GM19023 (cell line): ENCODE measurements at regions not wholly inside any gene's neighbourhood (a gene's known extent, or its start where the extent isn't known, plus 50 kb on each side); places are given as distances from the start of the nearest gene placed in this dataset.

Source experiments
- ATAC-seq: cut with Tn5 transposase; IDR thresholded peaks from one replicate; pipeline ENCODE4 v1.9.1; 2021; ENCODE audit warnings: mild to moderate bottlenecking, moderate library complexity; ENCODE audit not compliant: unreplicated experiment

GRCh38 chr1:4085546-4085945 is 185.5 kb upstream of the C1orf174 start:
- ATAC-seq, result no peak

GRCh38 chr1:4086085-4086850 is 186.2 kb upstream of the C1orf174 start:
- no peak for ATAC-seq

- ATAC-seq, result no peak
Observed at GRCh38 chr1:4086921-4087320, 186.8 kb upstream of the C1orf174 start.

DNA sequence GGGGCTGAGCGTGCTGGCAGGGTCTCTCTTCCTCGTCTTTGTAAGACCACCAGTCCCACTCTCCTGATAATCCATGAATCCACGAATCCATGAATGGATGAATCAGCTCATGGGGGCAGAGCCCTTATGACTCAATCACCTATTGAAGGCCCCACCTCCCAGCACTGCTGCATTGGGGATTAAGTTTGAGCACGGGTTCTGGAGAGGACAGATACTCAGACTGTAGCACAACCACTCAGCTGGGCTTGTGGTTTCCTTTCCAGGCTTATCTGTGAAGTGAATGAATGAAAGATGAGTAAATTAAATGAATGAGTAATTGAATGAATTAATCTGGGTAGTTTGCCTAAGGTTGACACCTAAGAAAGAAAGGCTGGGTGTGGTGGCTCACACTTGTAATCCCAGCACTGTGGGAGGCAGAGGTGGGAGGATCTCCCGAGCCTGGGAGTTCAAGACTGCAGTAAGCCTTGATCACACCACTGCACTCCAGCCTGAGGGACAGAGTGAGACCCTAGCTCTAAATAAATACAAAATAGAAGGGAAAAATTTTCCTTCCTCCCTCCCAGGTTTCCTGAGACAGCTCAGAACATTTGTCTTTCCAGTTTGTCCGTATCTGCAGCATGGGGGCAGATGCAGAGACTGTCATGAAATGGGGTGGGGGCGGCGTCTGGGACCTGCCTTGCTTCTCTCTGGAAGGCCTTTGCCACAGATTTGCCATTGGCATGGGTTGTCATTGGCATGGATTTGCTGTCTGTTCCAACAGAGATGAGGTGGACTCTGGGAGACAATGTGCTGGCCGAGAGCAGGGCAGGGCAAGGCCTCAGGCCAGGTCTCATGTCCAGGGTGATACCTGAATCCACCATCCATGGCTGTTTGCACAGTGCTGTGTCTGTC is 187.7 kb upstream of the C1orf174 start:
- ATAC-seq, result no peak

DNA sequence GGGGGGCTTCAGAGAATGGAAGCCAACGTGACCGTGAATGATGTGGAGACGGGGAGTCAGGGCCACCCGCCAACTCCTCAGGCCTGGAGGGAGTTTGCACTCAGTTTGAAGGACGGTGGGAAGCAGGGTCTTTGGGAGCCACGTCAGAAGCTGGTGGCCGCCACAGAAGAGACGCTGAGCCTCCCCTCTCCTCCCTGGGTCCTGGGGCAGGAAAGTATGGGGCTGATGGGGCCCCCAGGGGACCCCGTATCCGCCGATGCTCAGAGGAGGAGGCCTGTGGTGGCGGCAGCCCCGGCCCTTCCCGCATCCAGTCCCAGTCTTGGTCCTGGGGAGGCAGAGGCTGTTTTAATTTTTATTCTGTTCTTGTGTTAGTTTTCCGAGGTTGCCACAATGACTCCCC is 188.6 kb upstream of the C1orf174 start:
- no peak for ATAC-seq

DNA sequence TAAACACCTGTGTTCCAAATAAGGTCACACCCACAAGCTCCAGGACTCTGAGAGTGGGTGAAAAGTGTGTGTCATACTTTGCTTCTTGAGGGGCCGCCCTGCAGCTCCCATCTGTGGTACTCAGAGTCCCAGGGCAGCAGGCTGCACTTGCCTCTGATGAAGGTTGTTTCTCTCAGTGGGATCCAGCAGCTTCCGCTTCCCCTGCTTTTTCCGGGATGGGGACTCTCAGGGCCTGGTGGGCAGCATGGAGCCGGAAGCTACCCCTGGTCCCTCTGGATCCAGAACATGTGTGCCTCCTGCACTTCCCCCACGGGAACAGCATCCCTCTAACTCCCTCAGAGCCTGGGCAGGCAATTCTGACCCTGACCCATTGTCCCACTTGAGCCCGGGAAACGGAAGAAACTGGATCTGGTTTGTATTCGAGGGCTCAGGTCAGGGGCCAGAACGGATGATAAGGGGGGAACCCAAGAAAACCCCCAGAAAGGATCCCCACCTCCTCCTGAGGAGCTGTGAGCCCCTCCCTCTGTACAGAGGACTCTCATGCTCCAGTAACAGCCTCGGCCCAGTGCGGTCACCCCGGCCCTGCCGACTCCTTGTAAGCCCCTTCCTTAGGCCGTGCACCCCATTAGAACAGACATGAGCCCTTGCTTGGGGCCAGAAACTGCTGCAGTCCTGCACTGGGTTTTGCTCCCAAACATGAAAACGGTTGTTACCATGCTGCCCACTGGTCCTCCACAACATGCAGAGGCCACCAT is 189.5 kb upstream of the C1orf174 start:
- no peak for ATAC-seq

- ATAC-seq, result no peak
Observed at GRCh38 chr1:4090556-4090955, 190.5 kb upstream of the C1orf174 start.

- ATAC-seq, result no peak
Observed at GRCh38 chr1:4090976-4091660, 191.0 kb upstream of the C1orf174 start.

GRCh38 chr1:4091996-4092395 is 191.9 kb upstream of the C1orf174 start:
- ATAC-seq, result no peak

GRCh38 chr1:4093856-4094565 is 193.9 kb upstream of the C1orf174 start:
- no peak for ATAC-seq

DNA sequence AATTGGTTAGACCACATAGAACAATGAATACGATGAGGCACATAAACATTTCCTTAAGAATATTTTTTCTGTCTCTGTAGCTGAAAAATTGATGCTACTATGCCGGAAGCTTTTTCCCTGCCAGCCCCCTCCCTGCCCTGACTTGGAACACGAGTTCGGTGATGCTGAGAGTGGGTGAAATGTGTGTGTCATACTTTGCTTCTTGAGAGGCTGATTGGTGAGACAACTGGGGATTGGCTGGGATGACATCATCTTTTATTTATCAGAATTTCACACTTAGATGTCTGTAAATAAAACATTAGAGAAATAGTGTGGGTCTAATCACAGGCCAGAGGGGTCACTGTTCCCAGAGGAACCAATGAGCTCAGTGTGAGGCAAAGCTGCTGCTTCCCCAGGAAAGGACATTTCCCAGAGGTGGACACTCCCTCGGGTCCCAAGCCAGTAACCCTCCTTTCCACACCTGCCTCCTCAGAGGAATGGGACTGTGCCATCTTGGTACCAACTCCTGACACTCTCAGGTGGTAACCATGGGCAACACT is 195.4 kb upstream of the C1orf174 start:
- no peak for ATAC-seq

DNA sequence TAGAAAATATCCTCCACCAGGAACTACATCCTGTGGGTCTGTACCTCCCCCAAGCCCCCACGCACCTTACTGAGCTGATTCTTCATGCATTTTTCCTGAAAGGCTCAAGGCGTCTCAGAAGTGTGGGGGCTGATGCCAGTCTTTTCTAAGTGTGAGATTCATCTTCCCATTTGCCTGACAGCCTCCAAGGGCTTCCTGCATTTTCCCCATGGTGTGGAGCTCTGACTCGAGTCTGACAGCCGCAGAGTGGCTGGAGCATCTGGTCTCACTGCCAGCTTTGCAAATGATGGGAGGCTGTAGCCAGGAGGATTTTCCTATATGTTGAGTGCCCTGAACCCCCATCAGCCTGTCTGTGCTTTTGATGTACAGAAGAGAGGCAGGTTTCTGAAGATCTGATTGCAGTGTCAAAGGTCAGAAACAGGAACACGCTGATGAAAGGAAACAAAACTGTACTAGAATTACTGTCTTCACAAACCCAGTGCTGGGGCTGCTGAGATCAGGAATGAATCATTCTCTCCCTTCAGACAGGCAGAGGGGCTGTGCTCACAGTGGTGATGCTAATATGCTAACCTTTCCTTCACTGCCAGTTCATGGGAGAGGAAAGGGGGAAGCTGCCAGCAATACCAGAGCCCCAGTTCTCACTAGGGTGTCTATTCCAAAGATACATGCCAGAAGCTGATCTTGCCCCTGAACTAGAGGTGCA is 201.5 kb upstream of the C1orf174 start:
- ATAC-seq, result no peak

DNA sequence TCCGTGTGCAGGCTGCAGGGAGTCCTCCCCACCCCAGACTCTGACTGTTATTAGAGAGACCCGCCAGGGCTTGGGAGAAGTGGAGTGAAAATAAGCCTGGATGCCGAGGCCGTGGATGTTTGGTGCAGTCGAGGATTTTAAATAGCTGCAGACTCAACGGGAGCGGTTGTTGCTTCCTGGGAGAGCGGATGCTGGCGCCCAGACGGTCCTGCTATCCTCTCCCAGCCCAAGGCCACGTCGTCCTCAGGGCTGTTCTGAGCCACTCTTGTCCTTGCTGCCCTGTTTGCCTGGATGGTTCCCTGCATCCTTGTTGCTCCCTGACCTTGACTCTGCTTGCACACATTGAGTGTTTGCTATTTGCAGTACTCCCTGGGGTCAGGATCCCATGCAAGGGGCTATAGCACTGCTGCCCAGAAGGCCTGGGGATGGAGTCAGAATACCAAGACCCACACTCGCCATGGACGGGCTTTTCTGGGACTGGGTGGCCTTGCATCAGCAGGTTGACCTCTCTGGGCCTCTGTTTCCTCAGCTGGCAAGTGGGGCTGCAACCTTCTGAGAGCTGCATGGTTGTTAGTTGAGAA is 205.3 kb upstream of the C1orf174 start:
- ATAC-seq, result no peak

DNA sequence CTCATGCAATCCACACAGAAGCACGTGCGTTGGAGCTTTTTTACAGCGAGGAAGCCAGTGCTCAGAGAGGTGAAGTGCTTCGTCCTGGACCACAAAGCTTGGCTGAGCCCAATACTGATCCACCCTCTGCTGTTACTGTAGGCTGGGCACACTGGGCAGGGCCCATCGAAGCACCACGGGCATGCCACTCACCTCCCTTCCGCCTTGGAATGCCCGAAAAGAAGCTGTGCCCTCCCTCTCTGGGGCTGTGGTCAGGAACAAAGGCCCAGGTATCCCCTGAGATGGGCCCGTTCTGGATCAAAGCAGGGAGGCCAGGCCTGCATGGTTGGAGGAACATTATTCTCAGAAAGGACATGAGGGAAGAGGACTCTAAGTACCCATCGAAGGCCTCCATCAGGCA is 206.7 kb upstream of the C1orf174 start:
- no peak for ATAC-seq

DNA sequence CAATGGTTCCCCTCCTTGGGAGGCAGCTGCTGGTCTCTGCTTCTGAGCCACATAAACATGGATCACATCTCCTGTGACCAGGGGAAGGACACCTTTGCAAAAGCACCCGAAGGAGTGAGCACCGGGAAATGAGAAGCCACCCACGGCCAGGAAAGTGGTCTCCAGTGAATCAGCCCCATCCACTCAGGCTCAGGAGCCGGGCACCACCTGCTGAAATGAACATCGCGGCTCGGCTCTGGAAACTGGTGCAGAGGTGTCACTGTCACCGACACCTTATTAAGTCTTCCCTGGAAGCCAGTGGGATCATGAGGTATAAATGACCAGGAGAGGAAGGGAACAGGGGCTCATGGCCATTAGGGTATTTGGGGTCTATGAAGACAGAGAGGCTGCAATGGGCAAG is 207.2 kb upstream of the C1orf174 start:
- ATAC-seq, result no peak

DNA sequence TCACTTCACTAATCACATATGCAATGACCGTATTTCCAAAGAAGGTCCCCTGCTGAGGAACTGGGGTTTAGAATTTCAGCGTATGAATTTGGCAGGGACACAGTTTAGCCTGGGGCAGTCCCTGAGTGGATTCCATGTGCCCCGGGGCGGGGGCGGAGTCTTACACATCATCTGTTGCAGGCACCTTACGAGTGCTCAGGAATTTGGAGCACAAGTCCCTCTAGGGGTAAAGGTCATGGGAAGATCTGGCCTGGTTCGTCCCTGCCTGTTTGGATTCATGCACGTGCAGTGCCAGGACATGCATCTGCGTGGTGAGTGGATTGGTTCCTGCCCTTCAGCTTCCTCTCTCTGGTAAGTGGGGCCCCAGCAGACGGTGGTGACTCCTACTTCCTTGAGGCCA is 208.3 kb upstream of the C1orf174 start:
- ATAC-seq, result no peak

DNA sequence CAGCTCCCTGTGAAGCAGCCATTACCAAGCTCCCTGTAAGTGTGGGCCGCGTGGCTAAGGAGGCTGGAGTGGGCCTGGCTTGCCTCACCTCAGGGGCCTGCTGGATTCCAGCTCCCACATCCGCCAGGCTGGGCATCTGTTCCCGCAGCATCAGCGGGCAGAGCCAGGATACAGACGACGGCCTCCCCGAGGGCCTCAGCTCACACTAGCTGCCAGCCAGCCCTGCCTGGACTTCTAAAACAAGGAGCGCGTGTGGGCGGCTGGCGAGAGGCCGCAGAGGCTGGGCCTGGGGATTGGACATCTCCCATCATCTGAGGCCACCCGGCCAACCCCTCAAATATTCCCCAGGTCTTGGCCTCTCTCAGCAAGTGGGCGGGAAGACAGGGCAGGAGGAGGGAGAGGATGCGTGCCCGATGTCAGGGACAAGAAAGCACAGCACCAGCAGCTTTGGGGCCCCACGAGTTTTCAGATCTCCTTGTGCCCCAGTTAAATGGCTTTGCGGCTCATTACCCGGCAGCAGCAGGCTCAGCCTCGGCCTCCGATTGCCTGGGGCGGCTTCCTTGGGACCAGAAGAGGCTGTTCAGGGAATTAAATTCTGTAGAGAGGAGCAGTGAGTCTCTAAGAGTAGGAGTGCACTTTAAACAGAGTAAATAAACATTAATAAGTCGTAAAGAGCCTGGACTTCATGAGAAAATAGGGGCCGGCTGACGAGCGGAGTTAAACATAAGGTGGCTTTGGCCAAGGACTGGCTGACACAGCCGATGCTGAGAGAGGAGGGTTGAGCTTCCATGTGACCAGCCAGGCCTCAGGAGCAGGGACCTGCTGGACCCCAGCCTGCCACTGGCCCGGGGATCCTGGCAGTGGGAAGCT is 208.9 kb upstream of the C1orf174 start:
- ATAC-seq, result no peak

DNA sequence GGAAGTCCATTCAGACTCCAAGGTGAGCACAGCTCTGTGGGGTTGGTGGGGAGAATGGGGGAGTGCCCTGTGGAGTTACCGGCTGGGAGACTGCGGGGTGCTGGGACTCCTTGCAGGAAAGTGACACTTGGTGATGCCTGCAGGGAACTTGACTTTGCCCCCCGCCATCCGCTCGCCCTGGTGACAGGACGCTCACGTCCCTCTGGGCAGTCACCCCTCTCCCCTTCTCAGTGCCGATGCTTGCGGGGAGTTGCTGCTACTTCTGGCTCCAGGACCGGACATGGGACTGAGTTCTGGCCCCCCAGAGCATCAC is 209.5 kb upstream of the C1orf174 start:
- ATAC-seq, result no peak
